Ectodermal cell (in vitro differentiated cells): ENCODE measurements at regions not wholly inside any gene's neighbourhood (a gene's known extent, or its start where the extent isn't known, plus 50 kb on each side); places are given as distances from the start of the nearest gene placed in this dataset.

Experiments
- H3K27ac ChIP-seq: 2 replicates; pipeline ENCODE4 v1.7.0; 2013; ENCODE audit warnings: mild to moderate bottlenecking, low read depth, low read length; ENCODE audit not compliant: insufficient read depth, poor library complexity, severe bottlenecking
- H3K27me3 ChIP-seq: 2 replicates; pipeline ENCODE4 v1.7.0; 2013; ENCODE audit warnings: mild to moderate bottlenecking, low read length; ENCODE audit not compliant: insufficient read depth, control insufficient read depth, poor library complexity, severe bottlenecking
- H3K36me3 ChIP-seq: one replicate; pipeline ENCODE4 v1.7.0; 2013; ENCODE audit warnings: low read length; ENCODE audit not compliant: control insufficient read depth, insufficient read depth
- H3K4me1 ChIP-seq: one replicate; pipeline ENCODE4 v1.7.0; 2013; ENCODE audit warnings: low read length; ENCODE audit not compliant: control insufficient read depth, insufficient read depth
- H3K4me3 ChIP-seq: 2 replicates; pipeline ENCODE4 v1.7.0; 2013; ENCODE audit warnings: low read depth, low read length, control low read depth; ENCODE audit not compliant: insufficient read depth
- H3K9me3 ChIP-seq: 2 replicates; pipeline ENCODE4 v1.7.0; 2013; ENCODE audit warnings: mild to moderate bottlenecking, low read length, moderate library complexity; ENCODE audit not compliant: control insufficient read depth
- WGBS, 2 experiments: methylation state at CpG; one replicate each; pipeline ENCODE4 v1.1.7; 2013; ENCODE audit warnings: missing lambda C conversion rate in 2 of 2; 5-methylcytosine and 5-hydroxymethylcytosine counted together

DNA sequence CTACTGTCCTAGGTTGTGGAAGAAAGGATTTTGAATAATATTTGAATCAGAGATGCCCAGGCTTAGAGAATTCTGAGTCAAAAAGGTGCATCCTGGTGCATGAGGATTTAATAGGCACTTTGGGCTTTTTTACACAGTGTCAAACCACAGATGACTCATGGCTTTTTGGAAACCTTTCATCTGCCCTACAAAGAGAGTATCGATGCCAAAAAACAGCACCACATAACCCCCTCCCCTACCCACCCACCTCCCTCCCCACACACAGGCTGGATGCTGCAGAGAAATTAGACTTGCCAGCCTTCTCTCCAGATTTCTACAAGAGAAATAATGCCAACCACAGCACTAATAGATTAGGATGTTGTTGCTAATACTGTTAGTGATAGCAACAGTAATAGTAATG is 779.3 kb downstream of the NLGN4X start:
- no peaks in the 10 kb centered on the region for H3K27me3 ChIP-seq
- 94 to 100% methylated on average over 1 of the region's 1 CpG for WGBS, 2 experiments

DNA sequence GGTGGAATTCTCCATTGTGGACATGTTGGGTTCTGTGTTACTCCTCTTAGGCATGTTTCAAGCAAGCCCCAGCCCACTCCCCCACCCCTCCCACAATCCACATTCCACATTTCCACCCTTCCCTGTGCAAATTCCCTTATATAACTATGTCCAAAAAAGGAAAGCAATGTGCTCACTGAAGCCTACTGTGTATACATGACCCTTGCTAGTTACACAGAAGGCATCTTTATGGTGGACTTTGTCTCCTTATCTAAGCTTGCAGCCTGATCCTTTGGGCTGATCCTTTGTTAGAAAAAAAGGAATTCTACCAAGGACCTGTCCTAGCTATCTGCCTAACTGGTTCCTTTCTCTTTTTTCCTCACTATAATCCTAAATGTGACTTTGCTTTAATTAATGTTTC is 796.8 kb downstream of the NLGN4X start:
- no peaks in the 10 kb centered on the region for H3K9me3 ChIP-seq
- H3K36me3 ChIP-seq: no peaks in the 10 kb centered on the region
- H3K27me3 ChIP-seq: no peaks in the 10 kb centered on the region
- no peak overlapping the region for H3K27ac ChIP-seq
- H3K4me3 ChIP-seq: no peak overlapping the region
- no peaks in the 10 kb centered on the region for H3K4me1 ChIP-seq

More for the DNA sequence above, 779.3 kb downstream of the NLGN4X start:
- H3K9me3 ChIP-seq: no peaks in the 10 kb centered on the region
- no peak overlapping the region for H3K4me3 ChIP-seq
- H3K27ac ChIP-seq: no peak overlapping the region
- no peaks in the 10 kb centered on the region for H3K4me1 ChIP-seq
- H3K36me3 ChIP-seq: no peaks in the 10 kb centered on the region

- Histone ChIP-seq H3K36me3 (no peaks in the 10 kb centered on the region), H3K4me3 (no peak overlapping the region), H3K27me3 (no peaks in the 10 kb centered on the region), H3K4me1 (no peaks in the 10 kb centered on the region), H3K27ac (no peak overlapping the region), H3K9me3 (no peaks in the 10 kb centered on the region)
Observed at GRCh38 chrX:5425119-5425518, 803.5 kb downstream of the NLGN4X start.

DNA sequence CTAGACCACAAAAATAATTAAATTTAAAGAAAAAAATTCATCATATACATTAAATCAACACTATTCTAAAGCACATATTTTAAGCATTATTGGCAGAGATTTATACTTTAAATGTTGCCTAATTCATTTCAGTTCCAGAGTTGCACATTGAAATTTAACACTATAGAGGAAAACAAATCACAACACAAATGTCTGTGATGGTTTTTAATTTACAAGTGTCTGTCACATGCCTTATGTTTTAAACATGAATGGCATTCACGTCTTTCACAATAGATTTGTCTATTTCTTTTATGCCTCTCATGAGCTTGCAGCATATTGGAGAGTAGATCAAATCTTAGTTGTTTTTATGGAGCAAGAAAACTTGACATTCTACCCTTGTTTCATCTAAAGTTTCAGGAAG is 811.3 kb downstream of the NLGN4X start:
- no CpG with 5 or more reads among the region's 1 CpG for WGBS, 2 experiments

DNA sequence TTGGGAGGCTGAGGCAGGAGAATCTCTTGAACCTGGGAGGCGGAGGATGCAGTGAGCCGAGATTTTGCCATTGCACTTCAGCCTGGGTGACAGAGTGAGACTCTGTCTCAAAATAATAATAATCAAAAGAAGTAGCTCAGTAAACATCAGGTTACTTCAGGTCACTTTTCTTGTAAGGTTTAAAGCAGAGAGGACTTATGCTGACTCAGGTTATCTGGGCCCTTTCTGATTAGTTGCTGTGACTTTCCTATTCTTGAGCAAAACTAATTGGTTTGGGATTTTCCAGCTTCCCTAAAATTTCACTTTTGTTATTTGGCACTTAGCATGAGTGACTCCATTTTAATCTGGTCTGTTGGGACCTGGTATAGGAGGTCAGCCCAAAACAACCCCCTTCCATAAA is 812.9 kb downstream of the NLGN4X start:
- no peak overlapping the region for H3K27ac ChIP-seq
- WGBS, 2 experiments: 91 to 100% methylated on average over 2 of the region's 2 CpGs
- no peak overlapping the region for H3K4me3 ChIP-seq
- H3K36me3 ChIP-seq: no peaks in the 10 kb centered on the region
- H3K9me3 ChIP-seq: no peaks in the 10 kb centered on the region
- no peaks in the 10 kb centered on the region for H3K27me3 ChIP-seq
- no peaks in the 10 kb centered on the region for H3K4me1 ChIP-seq

More for the DNA sequence above, 811.3 kb downstream of the NLGN4X start:
- no peaks in the 10 kb centered on the region for H3K36me3 ChIP-seq
- no peaks in the 10 kb centered on the region for H3K9me3 ChIP-seq
- H3K4me1 ChIP-seq: no peaks in the 10 kb centered on the region
- H3K27ac ChIP-seq: no peak overlapping the region
- no peak overlapping the region for H3K4me3 ChIP-seq
- no peaks in the 10 kb centered on the region for H3K27me3 ChIP-seq

- Histone ChIP-seq H3K4me3 (no peak overlapping the region), H3K36me3 (no peaks in the 10 kb centered on the region), H3K27ac (no peak overlapping the region), H3K4me1 (no peaks in the 10 kb centered on the region), H3K27me3 (no peaks in the 10 kb centered on the region), H3K9me3 (no peaks in the 10 kb centered on the region)
- 79 to 97% methylated on average over 4 to 5 of the region's 5 CpGs for WGBS, 2 experiments
Observed at GRCh38 chrX:5409106-5409505, 819.6 kb downstream of the NLGN4X start.

- Histone ChIP-seq H3K4me1 (no peaks in the 10 kb centered on the region), H3K9me3 (no peaks in the 10 kb centered on the region), H3K27ac (no peak overlapping the region), H3K36me3 (no peaks in the 10 kb centered on the region), H3K4me3 (no peak overlapping the region), H3K27me3 (no peaks in the 10 kb centered on the region)
- 81 to 92% methylated on average over 3 of the region's 3 CpGs for WGBS, 2 experiments
Observed at GRCh38 chrX:5402461-5402860, 826.2 kb downstream of the NLGN4X start.

DNA sequence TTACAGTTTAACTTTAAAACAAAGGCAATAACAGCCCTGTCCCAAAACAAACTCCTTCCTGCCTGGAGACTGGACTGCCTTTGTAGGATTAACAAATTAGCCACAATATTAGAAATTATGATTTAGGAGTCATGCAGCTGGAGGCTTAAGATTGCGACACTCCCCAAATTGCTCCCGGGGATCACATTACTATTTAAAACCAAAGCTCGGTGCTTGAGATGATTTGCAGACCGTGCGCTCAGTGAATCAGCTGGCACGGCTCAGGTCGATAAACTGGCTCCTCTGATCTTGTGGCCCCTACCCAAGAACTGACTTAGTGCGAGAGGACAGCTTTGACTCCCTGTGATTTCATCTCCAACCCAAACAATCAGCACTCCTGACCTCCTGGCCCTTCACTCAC is 829.3 kb downstream of the NLGN4X start:
- WGBS, 2 experiments: 85 to 86% methylated on average over 8 of the region's 8 CpGs
- Histone ChIP-seq H3K9me3 (no peaks in the 10 kb centered on the region), H3K27ac (no peak overlapping the region), H3K4me3 (no peak overlapping the region), H3K27me3 (no peaks in the 10 kb centered on the region), H3K36me3 (no peaks in the 10 kb centered on the region), H3K4me1 (no peaks in the 10 kb centered on the region)

DNA sequence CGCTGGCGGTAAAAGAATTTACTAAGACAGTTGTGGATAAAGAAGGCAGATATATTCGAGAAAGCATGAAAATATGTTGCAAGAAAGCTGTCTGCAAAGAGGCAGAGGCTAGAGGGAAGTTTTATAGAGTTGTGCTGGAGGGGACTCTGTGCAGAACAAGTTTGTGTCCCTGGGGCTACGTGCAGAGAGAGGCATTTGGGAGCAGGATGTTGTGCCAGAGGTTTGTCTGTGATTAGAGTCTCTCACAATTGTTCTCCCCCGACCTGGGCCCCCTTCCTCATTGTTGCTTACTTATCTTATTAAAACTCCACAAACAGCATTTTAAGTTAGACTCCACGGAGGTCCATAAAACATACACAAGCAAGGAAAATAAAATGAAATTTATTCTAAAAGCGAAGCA is 831.3 kb downstream of the NLGN4X start:
- WGBS, 2 experiments: 73 to 83% methylated on average over 5 to 6 of the region's 7 CpGs
- Histone ChIP-seq H3K4me1 (no peaks in the 10 kb centered on the region), H3K27me3 (no peaks in the 10 kb centered on the region), H3K4me3 (no peak overlapping the region), H3K36me3 (no peaks in the 10 kb centered on the region), H3K9me3 (no peaks in the 10 kb centered on the region), H3K27ac (no peak overlapping the region)

DNA sequence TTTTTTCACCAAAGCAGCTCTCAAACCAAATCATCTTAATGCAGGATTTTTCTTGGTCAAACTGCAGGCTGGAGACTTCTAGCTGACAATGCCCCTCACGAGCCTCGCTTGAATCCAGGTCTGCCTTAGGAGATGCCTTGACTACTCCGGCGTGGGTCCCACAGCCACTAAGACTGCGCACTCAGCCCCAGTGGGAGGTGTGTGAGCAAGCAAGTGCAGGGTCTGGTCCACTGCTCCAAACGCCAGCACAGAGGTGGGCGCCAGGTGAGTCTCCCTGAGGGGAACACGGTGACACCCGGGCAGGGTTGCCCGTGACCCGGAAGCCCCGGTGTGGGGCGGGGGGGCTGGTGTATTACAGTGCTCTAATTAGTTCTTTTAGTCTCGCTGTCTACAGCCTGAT is 838.3 kb downstream of the NLGN4X start:
- Histone ChIP-seq H3K9me3 (no peaks in the 10 kb centered on the region), H3K4me3 (no peak overlapping the region), H3K27ac (no peak overlapping the region), H3K27me3 (no peaks in the 10 kb centered on the region), H3K36me3 (no peaks in the 10 kb centered on the region), H3K4me1 (no peaks in the 10 kb centered on the region)
- 93 to 94% methylated on average over 14 of the region's 14 CpGs for WGBS, 2 experiments

GRCh38 chrX:5388087-5388486 is 840.6 kb downstream of the NLGN4X start:
- 96% methylated on average over 6 of the region's 6 CpGs for WGBS, 2 experiments
- H3K4me1 ChIP-seq: no peaks in the 10 kb centered on the region
- H3K36me3 ChIP-seq: no peaks in the 10 kb centered on the region
- no peaks in the 10 kb centered on the region for H3K27me3 ChIP-seq
- no peak overlapping the region for H3K27ac ChIP-seq
- no peak overlapping the region for H3K4me3 ChIP-seq
- H3K9me3 ChIP-seq: no peaks in the 10 kb centered on the region
